GM12878 (cell line): ENCODE measurements at regions not wholly inside any gene's neighbourhood (a gene's known extent, or its start where the extent isn't known, plus 50 kb on each side); places are given as distances from the start of the nearest gene placed in this dataset.

Experiments used
- ATAC-seq: fragments of 200-7000 bp; cut with Tn5 transposase; 3 replicates; pipeline ENCODE4 v1.9.1; 2020; ENCODE audit warnings: mild to moderate bottlenecking, moderate library complexity
- BruUV-seq: library from RNA; stranded (reverse); fragments of 400-500 nt; replicated peaks from 2 replicates; lab custom pipeline; 2021; lab: Mats Ljungman, UMichigan
- CTCF ChIA-PET: fragments of 300-600 bp; sonication (Branson Sonifier 250); formaldehyde crosslinking; extraction: SDS; loops from one replicate; lab custom pipeline; 2021; ENCODE audit warnings: inconsistent platforms; lab: Yijun Ruan, JAX
- POLR2A ChIA-PET: fragments of 350-600 bp; formaldehyde crosslinking; extraction: SDS; loops from one replicate; lab custom pipeline; 2021; ENCODE audit warnings: inconsistent platforms; lab: Charles Lee
- RAD21 ChIA-PET: fragments of 300-600 bp; sonication (Branson Sonifier 250); formaldehyde crosslinking; loops from one replicate; lab custom pipeline; 2023; ENCODE audit warnings: antibody characterized with exemption; ENCODE audit not compliant: unreplicated experiment; lab: Charles Lee
- SMC1A ChIA-PET: fragments of 300-600 bp; sonication (Branson Sonifier 250); formaldehyde crosslinking; loops from one replicate; lab custom pipeline; 2023; ENCODE audit not compliant: unreplicated experiment, uncharacterized antibody; lab: Charles Lee
- DNase-seq: peaks from one replicate; pipeline ENCODE4 v3.0.0-alpha.2; 2011; ENCODE audit warnings: low read depth, low spot score
- FAIRE-seq: peaks from 3 replicates; lab custom pipeline; 2011; peaks lifted over from hg19 to GRCh38; lab: Jason Lieb, UNC
- H2AFZ ChIP-seq: 2 replicates; pipeline ENCODE4 v1.6.0; 2011; ENCODE audit warnings: low read depth, low read length, control low read depth; ENCODE audit not compliant: control insufficient read depth
- H3K27ac ChIP-seq: 2 replicates; pipeline ENCODE4 v1.5.1; 2011; ENCODE audit warnings: control low read depth; ENCODE audit not compliant: control insufficient read depth, insufficient read depth
- H3K27me3 ChIP-seq, 2 experiments: replicated peaks in 1 of 2; 2 replicates each; pipeline versions ENCODE4 v1.6.0 to v1.6.1; 2011; ENCODE audit warnings: low read length in 1 of 2; ENCODE audit not compliant: control insufficient read depth in 2 of 2, insufficient read depth in 2 of 2
- H3K36me3 ChIP-seq, 2 experiments: 2 replicates each; pipeline ENCODE4 v1.5.1; 2011; ENCODE audit warnings: low read length in 1 of 2; ENCODE audit not compliant: control insufficient read depth in 2 of 2, insufficient read depth in 2 of 2
- H3K4me1 ChIP-seq: 2 replicates; pipeline ENCODE4 v1.6.1; 2011; ENCODE audit warnings: mild to moderate bottlenecking, low read length, moderate library complexity, mixed read lengths; ENCODE audit not compliant: control insufficient read depth, insufficient read depth
- H3K4me2 ChIP-seq: 2 replicates; pipeline ENCODE4 v1.6.0; 2011; ENCODE audit warnings: control low read depth; ENCODE audit not compliant: control insufficient read depth, insufficient read depth
- H3K4me3 ChIP-seq: fragments of 200-600 bp; sonication (generic); 2 replicates; pipeline ENCODE4 v1.5.1; 2016
- H3K79me2 ChIP-seq: 2 replicates; pipeline ENCODE4 v1.6.0; 2011; ENCODE audit warnings: low read length; ENCODE audit not compliant: control insufficient read depth, insufficient read depth
- H3K9ac ChIP-seq: 2 replicates; pipeline ENCODE4 v1.8.0; 2011; ENCODE audit warnings: low read length, control low read depth, mixed read lengths; ENCODE audit not compliant: control insufficient read depth, insufficient read depth
- H3K9me3 ChIP-seq: replicated peaks from 3 replicates; pipeline ENCODE4 v1.5.1; 2011; ENCODE audit warnings: mild to moderate bottlenecking, low read length; ENCODE audit not compliant: control insufficient read depth, insufficient read depth
- H4K20me1 ChIP-seq: 2 replicates; pipeline ENCODE4 v1.6.0; 2011; ENCODE audit not compliant: control insufficient read depth, insufficient read depth
- ASH2L ChIP-seq: fragments of 300-600, 200-600 bp; sonication (generic); IDR thresholded peaks from 2 replicates; pipeline ENCODE4 v1.6.1; 2017; ENCODE audit warnings: low read depth, mild to moderate bottlenecking, borderline replicate concordance
- ATF2 ChIP-seq: IDR thresholded peaks from 2 replicates; pipeline ENCODE4 v1.6.1; 2012; ENCODE audit warnings: low read length, inconsistent platforms
- DPF2 ChIP-seq: fragments of 450-650 bp; IDR thresholded peaks from 2 replicates; pipeline ENCODE4 v1.6.1; 2017; ENCODE audit warnings: mild to moderate bottlenecking
- ESRRA ChIP-seq: IDR thresholded peaks from 2 replicates; pipeline ENCODE4 v1.6.1; 2012; ENCODE audit warnings: mild to moderate bottlenecking, low read length, improper control_type of control experiment
- FOXK2 ChIP-seq: fragments of 450-650 bp; IDR thresholded peaks from 2 replicates; pipeline ENCODE4 v1.6.1; 2017; ENCODE audit warnings: mild to moderate bottlenecking, moderate library complexity
- MTA2 ChIP-seq: fragments of 450-650 bp; IDR thresholded peaks from 2 replicates; pipeline ENCODE4 v1.6.1; 2016; ENCODE audit warnings: low read depth, mild to moderate bottlenecking, moderate library complexity
- NBN ChIP-seq: fragments of 450-650 bp; IDR thresholded peaks from 2 replicates; pipeline ENCODE4 v1.6.1; 2016
- NFYA ChIP-seq: IDR thresholded peaks from 2 replicates; pipeline ENCODE4 v1.6.1; 2011; ENCODE audit warnings: low read depth, mild to moderate bottlenecking, low read length, improper control_type of control experiment, borderline replicate concordance
- POLR2AphosphoS2 ChIP-seq: IDR thresholded peaks from 2 replicates; pipeline ENCODE4 v1.6.1; 2011; ENCODE audit warnings: low read depth, mild to moderate bottlenecking, low read length, improper control_type of control experiment, moderate library complexity
- POLR2AphosphoS5 ChIP-seq: IDR thresholded peaks from 2 replicates; pipeline ENCODE4 v1.6.1; 2011; ENCODE audit warnings: mild to moderate bottlenecking, low read length, inconsistent platforms
- PRDM15 ChIP-seq: fragments of 450-650 bp; formaldehyde crosslinking; IDR thresholded peaks from 2 replicates; pipeline ENCODE4 v1.4.0; 2020; ENCODE audit warnings: mild to moderate bottlenecking, moderate library complexity
- RFX5 ChIP-seq: IDR thresholded peaks from 2 replicates; pipeline ENCODE4 v1.6.1; 2011; ENCODE audit warnings: low read depth, low read length, improper control_type of control experiment
- SMAD5 ChIP-seq: IDR thresholded peaks from 2 replicates; pipeline ENCODE4 v1.6.1; 2016; ENCODE audit warnings: antibody characterized with exemption, low read depth
- SPI1 ChIP-seq: IDR thresholded peaks from 2 replicates; pipeline ENCODE4 v1.6.1; 2011; ENCODE audit warnings: low read depth, mild to moderate bottlenecking, low read length, moderate library complexity, borderline replicate concordance; ENCODE audit not compliant: insufficient read depth
- STAT1 ChIP-seq: fragments of 450-650 bp; conservative IDR thresholded peaks from 2 replicates; pipeline ENCODE4 v1.6.1; 2014; ENCODE audit warnings: antibody characterized with exemption, mild to moderate bottlenecking
- TCF12 ChIP-seq: IDR thresholded peaks from 2 replicates; pipeline ENCODE4 v1.6.1; 2011; ENCODE audit warnings: low read depth, mild to moderate bottlenecking, low read length
- ZBTB11 ChIP-seq: fragments of 450-650 bp; formaldehyde crosslinking; IDR thresholded peaks from 2 replicates; pipeline ENCODE4 v1.5.0; 2022; ENCODE audit warnings: mild to moderate bottlenecking, missing genetic modification characterization
- ZNF217 ChIP-seq: fragments of 450-650 bp; IDR thresholded peaks from 2 replicates; pipeline ENCODE4 v1.6.1; 2017; ENCODE audit warnings: antibody characterized with exemption, mild to moderate bottlenecking
- ZNF24 ChIP-seq: fragments of 450-650 bp; IDR thresholded peaks from 2 replicates; pipeline ENCODE4 v1.6.1; 2017; ENCODE audit warnings: antibody characterized with exemption, mild to moderate bottlenecking
- WGBS: methylation state at CpG from one replicate; pipeline ENCODE4 v1.1.6; 2016; ENCODE audit warnings: low lambda C conversion rate; ENCODE audit not compliant: insufficient replicate concordance, insufficient coverage; ENCODE audit errors: missing lambda C conversion rate; 5-methylcytosine and 5-hydroxymethylcytosine counted together
- in situ Hi-C: fragments of 300-500 bp; cut with MboI; formaldehyde crosslinking; loops from 9 replicates; pipeline ENCODE4 v1.14.3; 2018; ENCODE audit warnings: mixed read lengths
- intact Hi-C: fragments of 100-400 bp; cut with micrococcal nuclease; formaldehyde crosslinking; loops from one replicate; pipeline ENCODE4 v1.14.2; 2022; ENCODE audit not compliant: unreplicated experiment

GRCh38 chr6:163834226-163834970, 419.9 kb downstream of the QKI start:
- no TSS peak for BruUV-seq
- H3K4me3 ChIP-seq: no peak overlapping the region
- WGBS: 66% methylated on average over 38 of the region's 46 CpGs
- intact Hi-C loops (no loop called here), in situ Hi-C loops (no loop called here)
- no peaks in the 10 kb centered on the region for H3K4me1 ChIP-seq
- H3K9ac ChIP-seq: no peak overlapping the region
- ChIA-PET RAD21 (no interaction called here), SMC1A (no interaction called here), CTCF (no interaction called here), POLR2A (no interaction called here)
- no peaks in the 10 kb centered on the region for H3K79me2 ChIP-seq
- no peak for FAIRE-seq
- H2AFZ ChIP-seq: no peak overlapping the region
- no peak for DNase-seq
- H3K4me2 ChIP-seq: no peak overlapping the region
- no peaks in the 10 kb centered on the region for H3K9me3 ChIP-seq
- no peaks in the 10 kb centered on the region for H4K20me1 ChIP-seq
- no peak overlapping the region for H3K27ac ChIP-seq
- no peak for ATAC-seq
- no peaks in the 10 kb centered on the region for H3K36me3 ChIP-seq
- no peaks in the 10 kb centered on the region; a peak in 2 of 4 replicates for H3K27me3 ChIP-seq
- TF ChIP-seq STAT1 (no peak), ASH2L (no peak), TCF12 (no peak), ATF2 (no peak), ZBTB11 (no peak), MTA2 (no peak), POLR2AphosphoS2 (no peak), POLR2AphosphoS5 (no peak), DPF2 (no peak), SPI1 (no peak), SMAD5 (no peak), RFX5 (no peak), FOXK2 (no peak), ESRRA (no peak), PRDM15 (CRISPR knock-in tag) (no peak), ZNF217 (no peak), NBN (no peak), ZNF24 (no peak), NFYA (no peak)
